ENCODE measurements at regions not wholly inside any gene's neighbourhood (a gene's known extent, or its start where the extent isn't known, plus 50 kb on each side); places are given as distances from the start of the nearest gene placed in this dataset.
A peak's percentile ranks its signal among the peaks of the same experiment; 100 is the strongest.
"Not testable (repeated sequence)": the region's sequence is repeated elsewhere in the genome, so short reads cannot be mapped to it uniquely, and the experiment has no call there.

DNA sequence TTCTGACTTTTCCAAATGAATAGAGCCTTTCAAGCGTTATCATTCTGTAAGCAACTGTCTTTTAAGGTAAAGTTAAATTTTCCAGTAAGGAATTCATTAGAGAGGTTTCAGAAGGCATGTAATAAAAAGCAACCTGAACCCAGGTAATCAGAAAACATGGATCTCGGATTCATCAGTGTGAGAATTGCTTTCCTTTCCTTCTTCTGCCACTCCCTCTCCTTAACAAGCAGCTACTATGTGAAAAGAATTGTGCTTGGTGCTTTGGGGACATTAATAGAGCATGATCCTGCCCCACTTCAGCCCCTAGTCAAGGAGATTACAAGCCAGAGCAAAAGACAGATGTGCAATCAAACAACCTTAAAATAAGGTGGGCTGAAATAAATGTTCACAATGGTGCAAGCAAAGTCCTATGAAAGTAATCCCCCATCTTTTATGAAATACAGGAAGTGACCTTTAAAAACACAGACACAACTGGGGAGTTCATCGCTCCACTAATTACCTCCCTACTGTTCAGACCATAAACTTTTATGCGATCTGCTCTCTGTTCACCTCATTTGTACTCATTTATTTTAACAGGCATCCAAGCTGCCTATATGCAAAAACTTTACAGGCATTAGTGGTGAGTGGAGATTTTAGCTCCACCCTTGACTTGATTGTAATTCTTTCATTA lies 122.9 kb upstream of the RASGEF1B start:
- H3K36me3 ChIP-seq: no peaks in the 10 kb centered on the region
- no peak for DNase-seq
- peak overlapping the region; percentile 19 for H3K27ac ChIP-seq
- intact Hi-C loops (cut with DNase I): no loop called here
- no peaks in the 10 kb centered on the region for H3K4me1 ChIP-seq
- no peak for TF ChIP-seq CTCF (IDR thresholded peaks at IDR 0.05)
- no peaks in the 10 kb centered on the region for H3K9me3 ChIP-seq
- H3K27me3 ChIP-seq: no peaks in the 10 kb centered on the region
- H3K9ac ChIP-seq (ENCODE audit: low read depth in 2 of 2, low read length in 2 of 2): no peak overlapping the region
- no peak overlapping the region for H3K4me3 ChIP-seq

DNA sequence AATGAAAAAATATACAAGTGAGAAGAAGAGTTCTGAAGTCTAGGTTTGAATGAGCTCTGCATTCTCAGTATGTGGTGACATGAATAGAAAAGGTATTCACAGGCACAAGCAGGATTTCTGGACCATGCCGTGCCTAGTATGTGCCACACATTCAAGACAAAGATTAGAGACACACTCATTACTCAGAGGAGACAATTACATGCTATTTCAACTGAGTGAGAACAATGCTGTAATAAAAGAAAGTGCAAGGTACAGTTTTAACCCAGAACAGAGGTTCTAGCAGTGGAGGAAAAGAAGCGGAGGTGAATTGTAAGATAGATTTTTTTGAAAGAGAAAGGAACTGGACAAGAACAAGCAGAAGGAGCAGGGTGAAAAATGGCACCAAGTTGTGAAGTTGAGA lies 121.0 kb upstream of the RASGEF1B start:
- H3K9ac ChIP-seq (ENCODE audit: low read depth in 2 of 2, low read length in 2 of 2): no peak overlapping the region
- no peak overlapping the region for H3K4me3 ChIP-seq
- no peaks in the 10 kb centered on the region for H3K9me3 ChIP-seq
- H3K27me3 ChIP-seq: no peaks in the 10 kb centered on the region
- H3K36me3 ChIP-seq: no peaks in the 10 kb centered on the region
- no peak for DNase-seq
- no peaks in the 10 kb centered on the region for H3K4me1 ChIP-seq
- intact Hi-C loops (cut with DNase I): no loop called here
- no peak for TF ChIP-seq CTCF (IDR thresholded peaks at IDR 0.05)
- H3K27ac ChIP-seq: peak overlapping the region; percentile 24

- H3K9me3 ChIP-seq: no peaks in the 10 kb centered on the region
- no peaks in the 10 kb centered on the region for H3K4me1 ChIP-seq
- TF ChIP-seq CTCF (IDR thresholded peaks at IDR 0.05): no peak
- no peak overlapping the region for H3K9ac ChIP-seq (ENCODE audit: low read depth in 2 of 2, low read length in 2 of 2)
- intact Hi-C loops (cut with DNase I): no loop called here
- no peak overlapping the region for H3K27ac ChIP-seq
- no peaks in the 10 kb centered on the region for H3K36me3 ChIP-seq
- no peaks in the 10 kb centered on the region for H3K27me3 ChIP-seq
- no peak overlapping the region for H3K4me3 ChIP-seq
- DNase-seq: no peak
Measured at GRCh38 chr4:81590596-81590995, 118.9 kb upstream of the RASGEF1B start.

DNA sequence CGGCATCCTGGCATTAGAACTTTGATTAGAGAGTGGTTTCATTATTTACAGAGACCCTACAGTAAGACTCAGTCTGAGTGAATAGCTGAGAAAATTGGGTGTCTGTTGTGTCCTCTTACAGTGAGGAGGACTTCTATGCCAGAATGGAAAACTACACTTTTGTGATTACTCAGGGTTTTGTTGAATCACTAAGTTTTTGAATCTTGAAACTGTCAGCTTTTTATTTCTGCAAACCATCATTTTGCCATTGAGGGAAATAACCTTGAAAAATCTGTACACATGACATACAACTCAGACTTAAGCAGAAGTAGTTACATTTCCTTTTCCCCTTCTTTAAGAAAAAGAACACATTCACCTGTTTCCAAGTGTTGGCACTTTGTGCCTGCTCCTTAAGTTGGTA lies 117.6 kb upstream of the RASGEF1B start:
- Histone ChIP-seq H3K27ac (no peak overlapping the region), H3K27me3 (no peaks in the 10 kb centered on the region), H3K9ac (ENCODE audit: low read depth in 2 of 2, low read length in 2 of 2) (no peak overlapping the region), H3K9me3 (no peaks in the 10 kb centered on the region), H3K4me1 (no peaks in the 10 kb centered on the region), H3K4me3 (no peak overlapping the region), H3K36me3 (no peaks in the 10 kb centered on the region)
- intact Hi-C loops (cut with DNase I): no loop called here
- no peak for TF ChIP-seq CTCF (IDR thresholded peaks at IDR 0.05)
- DNase-seq: no peak

DNA sequence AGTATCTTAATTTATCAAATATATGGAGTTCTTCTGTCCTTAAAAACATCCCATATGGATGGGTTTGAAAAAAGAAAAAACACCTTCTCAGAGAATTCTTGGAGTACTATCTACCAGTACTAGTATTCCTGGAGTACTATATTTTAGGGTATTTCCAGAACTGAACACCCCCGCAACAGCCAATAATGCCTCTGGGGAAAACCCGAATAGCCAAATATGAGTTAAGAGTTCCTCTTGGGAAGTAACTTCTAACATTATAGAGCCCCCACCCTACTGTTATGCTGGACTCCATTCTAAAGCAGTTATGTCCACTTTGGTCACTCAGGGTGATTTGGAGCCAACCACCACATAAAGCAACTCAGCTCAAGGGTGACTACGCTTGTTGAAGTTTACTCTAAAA lies 115.0 kb upstream of the RASGEF1B start:
- Histone ChIP-seq H3K9ac (ENCODE audit: low read depth in 2 of 2, low read length in 2 of 2) (no peak overlapping the region), H3K36me3 (no peaks in the 10 kb centered on the region), H3K27ac (no peak overlapping the region), H3K4me1 (no peaks in the 10 kb centered on the region), H3K27me3 (no peaks in the 10 kb centered on the region), H3K9me3 (no peaks in the 10 kb centered on the region), H3K4me3 (no peak overlapping the region)
- intact Hi-C loops (cut with DNase I): no loop called here
- DNase-seq: no peak
- TF ChIP-seq CTCF (IDR thresholded peaks at IDR 0.05): no peak

- H3K27ac ChIP-seq; H3K4me1 ChIP-seq; H3K9ac ChIP-seq (ENCODE audit: low read depth in 2 of 2, low read length in 2 of 2); H3K27me3 ChIP-seq; H3K9me3 ChIP-seq; DNase-seq; H3K36me3 ChIP-seq; H3K4me3 ChIP-seq; intact Hi-C loops (cut with DNase I): not testable (repeated sequence)
Measured at GRCh38 chr4:81580994-81581374, 109.3 kb upstream of the RASGEF1B start.

All from colonic mucosa (tissue), 4 donors.